H1 (cell line): ENCODE measurements at regions not wholly inside any gene's neighbourhood (a gene's known extent, or its start where the extent isn't known, plus 50 kb on each side); places are given as distances from the start of the nearest gene placed in this dataset.

Source experiments
- ASH2L ChIP-seq: fragments of 200-600, 300-600 bp; sonication (generic); IDR thresholded peaks from one replicate; pipeline ENCODE4 v1.7.1; 2017; ENCODE audit warnings: low read length
- CHD7 ChIP-seq: fragments of 300-600 bp; sonication (generic); IDR thresholded peaks from 2 replicates; pipeline ENCODE4 v1.7.1; 2012; ENCODE audit warnings: low read length, moderate library complexity, mild to moderate bottlenecking, inconsistent platforms; ENCODE audit not compliant: insufficient replicate concordance
- CTCF ChIP-seq, 3 experiments: IDR thresholded peaks; 1 replicate in 2 of 3; 2 replicates in 1 of 3; pipeline versions ENCODE4 v1.5.1 to v1.6.1; 2011; ENCODE audit warnings: low read length in 3 of 3, mild to moderate bottlenecking in 3 of 3, inconsistent platforms in 2 of 3, low read depth in 1 of 3, moderate library complexity in 1 of 3; ENCODE audit not compliant: insufficient read depth in 1 of 3; ENCODE audit errors: control extremely low read depth in 1 of 3
- EZH2 ChIP-seq: fragments of 200-600 bp; sonication (generic); IDR thresholded peaks from 2 replicates; pipeline ENCODE4 v1.7.1; 2012; ENCODE audit warnings: low read depth, mild to moderate bottlenecking, moderate library complexity, low read length, inconsistent platforms; ENCODE audit not compliant: severe bottlenecking
- POLR2A ChIP-seq, 2 experiments: IDR thresholded peaks; 1 replicate in 1 of 2; 2 replicates in 1 of 2; pipeline ENCODE4 v1.6.1; 2011; ENCODE audit warnings: low read depth in 2 of 2, low read length in 2 of 2, mild to moderate bottlenecking in 2 of 2; ENCODE audit errors: control extremely low read depth in 1 of 2
- POLR2AphosphoS5 ChIP-seq: IDR thresholded peaks from 2 replicates; pipeline ENCODE4 v1.6.1; 2011; ENCODE audit warnings: low read depth, low read length
- RFX5 ChIP-seq: IDR thresholded peaks from 2 replicates; pipeline ENCODE4 v1.6.1; 2011; ENCODE audit warnings: low read depth, low read length, improper control_type of control experiment, borderline replicate concordance
- TCF12 ChIP-seq: IDR thresholded peaks from 2 replicates; pipeline ENCODE4 v1.6.1; 2011; ENCODE audit warnings: low read depth, mild to moderate bottlenecking, low read length
- YY1 ChIP-seq: IDR thresholded peaks from 2 replicates; pipeline ENCODE4 v1.6.1; 2011; ENCODE audit warnings: low read depth, mild to moderate bottlenecking, low read length
- TF ChIP-seq, protein P1 (sequence below): IDR thresholded peaks from 2 replicates; pipeline ENCODE4 v1.6.1; 2012; ENCODE audit warnings: inconsistent platforms

DNA sequence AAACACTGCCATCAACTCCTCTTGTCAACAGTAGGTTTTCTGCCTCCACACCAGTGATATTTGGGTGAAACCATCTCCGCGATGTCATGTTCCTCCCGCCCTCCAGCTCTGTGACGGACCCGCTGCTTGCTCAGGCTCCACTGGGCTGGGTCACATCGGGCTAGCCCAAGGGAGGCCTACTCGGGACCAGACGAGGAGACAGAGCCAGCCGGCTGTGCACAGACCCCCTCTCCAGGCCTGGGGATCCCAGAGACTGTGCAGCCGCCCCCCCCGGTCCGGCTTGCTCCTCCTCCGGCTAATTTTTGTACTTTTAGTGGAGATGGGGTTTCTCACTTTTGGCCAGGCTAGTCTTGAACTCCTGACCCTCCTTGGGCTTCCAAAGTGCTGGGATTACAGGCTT lies 202.4 kb upstream of the PRDM9 start:
- no peak for TF ChIP-seq POLR2A (IDR thresholded peaks at IDR 0.05; ENCODE audit: control extremely low read depth in 1 of 2, low read depth in 2 of 2, low read length in 2 of 2)
- TF ChIP-seq CTCF (IDR thresholded peaks at IDR 0.05; ENCODE audit: control extremely low read depth in 1 of 3, insufficient read depth in 1 of 3, low read depth in 1 of 3, low read length in 3 of 3) = no peak
- no peak for TF ChIP-seq EZH2
- TF ChIP-seq, protein P1, sequence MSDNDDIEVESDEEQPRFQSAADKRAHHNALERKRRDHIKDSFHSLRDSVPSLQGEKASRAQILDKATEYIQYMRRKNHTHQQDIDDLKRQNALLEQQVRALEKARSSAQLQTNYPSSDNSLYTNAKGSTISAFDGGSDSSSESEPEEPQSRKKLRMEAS = no peak
- no peak for TF ChIP-seq TCF12
- no peak for TF ChIP-seq POLR2AphosphoS5
- no peak for TF ChIP-seq YY1
- no peak for TF ChIP-seq CHD7
- no peak for TF ChIP-seq ASH2L
- TF ChIP-seq RFX5 = no peak
